ENCODE measurements at regions not wholly inside any gene's neighbourhood (a gene's known extent, or its start where the extent isn't known, plus 50 kb on each side); places are given as distances from the start of the nearest gene placed in this dataset.
"Not testable (repeated sequence)": the region's sequence is repeated elsewhere in the genome, so short reads cannot be mapped to it uniquely, and the experiment has no call there.

GRCh38 chr5:124172389-124173003, 573.9 kb downstream of the ZNF608 start:
- H3K9ac ChIP-seq (ENCODE audit: insufficient read depth, low read length, poor library complexity, severe bottlenecking), result no peak overlapping the region
- no peaks in the 10 kb centered on the region for H4K20me1 ChIP-seq (ENCODE audit: insufficient read depth, low read length)
- H3K27me3 ChIP-seq (ENCODE audit: control insufficient read depth in 2 of 2, insufficient read depth in 2 of 2, low read length in 2 of 2), result no peaks in the 10 kb centered on the region
- H3K36me3 ChIP-seq (replicated peaks in 1 of 2; ENCODE audit: control insufficient read depth in 1 of 2, insufficient read depth in 2 of 2, low read length in 2 of 2), result no peaks in the 10 kb centered on the region
- no peaks in the 10 kb centered on the region for H3K4me1 ChIP-seq (ENCODE audit: control insufficient read depth in 1 of 2, insufficient read depth in 2 of 2, low read length in 2 of 2)
- DNase-seq, result no peak
- Mint-ChIP-seq H3K36me3 (no peaks in the 10 kb centered on the region), H3K9me3 (peaks cover 3 to 13% (median 9%) of the 10 kb centered on the region in 7 donors), H3K27me3 (ENCODE audit: low read depth in 3 of 3) (no peaks in the 10 kb centered on the region), H3K27ac (no peak overlapping the region), H3K4me3 (no peak overlapping the region), H3K4me1 (no peaks in the 10 kb centered on the region)
- no peak overlapping the region for H2AFZ ChIP-seq (ENCODE audit: insufficient read depth, low read depth, low read length, poor library complexity, severe bottlenecking)
- H3K9me3 ChIP-seq (replicated peaks in 1 of 2; ENCODE audit: control insufficient read depth in 1 of 2, insufficient read depth in 1 of 2, low read length in 2 of 2), result peaks cover 5 to 10% of the 10 kb centered on the region in 2 donors
- no peaks in the 10 kb centered on the region for H3K79me2 ChIP-seq (ENCODE audit: insufficient read depth, low read length)
- TF ChIP-seq CTCF (IDR thresholded peaks at IDR 0.05), result no peak
- no peak overlapping the region for H3K27ac ChIP-seq (ENCODE audit: low read depth in 1 of 2, low read length in 2 of 2)
- H3K4me3 ChIP-seq (replicated peaks in 1 of 3; ENCODE audit: low read depth in 2 of 3, low read length in 3 of 3), result no peak overlapping the region
- no CpG with 5 or more reads among the region's 1 CpG for WGBS (ENCODE audit: insufficient coverage)
- intact Hi-C loops (cut with micrococcal nuclease), result no loop called here
- H3K4me2 ChIP-seq (replicated peaks; ENCODE audit: extremely low read depth, low read length, poor library complexity, severe bottlenecking), result no peak overlapping the region

- H3K4me3 ChIP-seq (replicated peaks in 1 of 3; ENCODE audit: low read depth in 2 of 3, low read length in 3 of 3); H3K4me3 Mint-ChIP-seq; H3K4me1 ChIP-seq (ENCODE audit: control insufficient read depth in 1 of 2, insufficient read depth in 2 of 2, low read length in 2 of 2); H3K9ac ChIP-seq (ENCODE audit: insufficient read depth, low read length, poor library complexity, severe bottlenecking); H3K4me1 Mint-ChIP-seq; H3K79me2 ChIP-seq (ENCODE audit: insufficient read depth, low read length); H3K27me3 ChIP-seq (ENCODE audit: control insufficient read depth in 2 of 2, insufficient read depth in 2 of 2, low read length in 2 of 2); H3K27ac ChIP-seq (ENCODE audit: low read depth in 1 of 2, low read length in 2 of 2); H3K36me3 Mint-ChIP-seq; H3K36me3 ChIP-seq (replicated peaks in 1 of 2; ENCODE audit: control insufficient read depth in 1 of 2, insufficient read depth in 2 of 2, low read length in 2 of 2); H3K9me3 Mint-ChIP-seq; H3K27ac Mint-ChIP-seq; DNase-seq; intact Hi-C loops (cut with micrococcal nuclease); H3K27me3 Mint-ChIP-seq (ENCODE audit: low read depth in 3 of 3); H2AFZ ChIP-seq (ENCODE audit: insufficient read depth, low read depth, low read length, poor library complexity, severe bottlenecking); H3K9me3 ChIP-seq (replicated peaks in 1 of 2; ENCODE audit: control insufficient read depth in 1 of 2, insufficient read depth in 1 of 2, low read length in 2 of 2); H4K20me1 ChIP-seq (ENCODE audit: insufficient read depth, low read length); H3K4me2 ChIP-seq (replicated peaks; ENCODE audit: extremely low read depth, low read length, poor library complexity, severe bottlenecking): not testable (repeated sequence)
- WGBS (ENCODE audit: insufficient coverage), result no CpG with 5 or more reads among the region's 2 CpGs
Measured at GRCh38 chr5:124168093-124168492, 578.3 kb downstream of the ZNF608 start.

All from CD14-positive monocyte (primary cell).